ENCODE measurements at regions not wholly inside any gene's neighbourhood (a gene's known extent, or its start where the extent isn't known, plus 50 kb on each side); places are given as distances from the start of the nearest gene placed in this dataset.

DNA sequence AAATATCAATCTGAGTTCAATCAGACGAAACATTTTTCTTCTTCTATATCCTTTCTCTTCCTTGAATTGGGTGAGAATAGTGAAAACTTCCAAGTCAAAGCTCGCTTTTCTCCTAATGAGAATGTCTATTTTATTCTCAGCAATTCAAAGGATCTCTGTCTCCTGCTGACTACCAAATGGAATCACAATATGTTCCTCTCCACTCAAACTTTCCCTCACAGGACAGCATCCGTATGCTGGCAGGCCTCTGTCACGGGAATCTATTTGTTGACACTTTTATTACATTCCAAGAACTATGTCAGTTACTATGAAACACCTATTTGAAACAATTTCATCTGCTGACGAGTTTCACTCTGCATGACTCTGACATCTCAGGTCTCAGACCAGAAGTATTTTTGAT lies 1196.6 kb downstream of the CDH11 start:
- TF ChIP-seq, protein P1, sequence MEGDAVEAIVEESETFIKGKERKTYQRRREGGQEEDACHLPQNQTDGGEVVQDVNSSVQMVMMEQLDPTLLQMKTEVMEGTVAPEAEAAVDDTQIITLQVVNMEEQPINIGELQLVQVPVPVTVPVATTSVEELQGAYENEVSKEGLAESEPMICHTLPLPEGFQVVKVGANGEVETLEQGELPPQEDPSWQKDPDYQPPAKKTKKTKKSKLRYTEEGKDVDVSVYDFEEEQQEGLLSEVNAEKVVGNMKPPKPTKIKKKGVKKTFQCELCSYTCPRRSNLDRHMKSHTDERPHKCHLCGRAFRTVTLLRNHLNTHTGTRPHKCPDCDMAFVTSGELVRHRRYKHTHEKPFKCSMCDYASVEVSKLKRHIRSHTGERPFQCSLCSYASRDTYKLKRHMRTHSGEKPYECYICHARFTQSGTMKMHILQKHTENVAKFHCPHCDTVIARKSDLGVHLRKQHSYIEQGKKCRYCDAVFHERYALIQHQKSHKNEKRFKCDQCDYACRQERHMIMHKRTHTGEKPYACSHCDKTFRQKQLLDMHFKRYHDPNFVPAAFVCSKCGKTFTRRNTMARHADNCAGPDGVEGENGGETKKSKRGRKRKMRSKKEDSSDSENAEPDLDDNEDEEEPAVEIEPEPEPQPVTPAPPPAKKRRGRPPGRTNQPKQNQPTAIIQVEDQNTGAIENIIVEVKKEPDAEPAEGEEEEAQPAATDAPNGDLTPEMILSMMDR (IDR thresholded peaks at IDR 0.05), result no peak
- no peak for TF ChIP-seq POLR2A (IDR thresholded peaks at IDR 0.05)

Data from testis (tissue), 2 donors.